ENCODE measurements at regions not wholly inside any gene's neighbourhood (a gene's known extent, or its start where the extent isn't known, plus 50 kb on each side); places are given as distances from the start of the nearest gene placed in this dataset.

DNA sequence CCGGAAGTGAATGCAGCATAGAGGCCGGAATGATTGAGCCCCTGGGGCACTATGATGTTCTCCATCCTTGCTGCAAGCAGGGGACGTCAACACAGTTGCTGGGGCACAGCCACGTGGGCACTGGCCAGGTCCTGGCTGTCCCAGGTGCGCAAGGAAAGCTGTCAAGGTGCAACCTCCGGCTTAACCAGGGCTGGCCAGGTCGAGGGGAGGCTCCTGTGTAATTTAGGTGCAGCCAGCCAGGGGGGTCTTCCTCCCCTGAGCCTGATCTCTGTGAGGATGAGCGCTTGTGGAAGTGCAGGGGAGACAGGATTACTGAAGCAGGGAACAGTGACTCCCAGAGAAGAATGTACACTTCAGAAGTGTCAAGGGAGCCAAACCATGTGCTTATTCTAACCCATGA, 852.8 kb upstream of the TMEM132C start:
- DNase-seq (ENCODE audit: low read depth) = no peak

GRCh38 chr12:127414636-127415035, 852.3 kb upstream of the TMEM132C start:
- no peak for DNase-seq (ENCODE audit: low read depth)

DNA sequence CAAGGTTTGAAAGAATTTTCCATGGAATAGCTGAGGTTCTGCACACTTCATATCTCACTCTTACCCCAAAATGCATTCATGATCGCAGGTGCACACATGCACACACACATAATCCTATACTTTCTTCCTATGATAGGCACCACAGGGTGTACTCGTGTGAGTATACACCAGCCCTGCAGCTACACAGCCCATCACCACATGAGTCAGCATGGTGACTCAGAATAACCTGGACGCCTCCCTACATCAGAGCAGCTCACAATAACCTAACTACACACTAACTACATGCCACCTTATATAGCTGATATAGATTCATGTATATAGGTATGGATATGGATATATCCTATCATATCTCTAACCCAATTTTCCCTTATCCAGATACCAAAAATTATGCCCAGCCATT, 850.2 kb upstream of the TMEM132C start:
- DNase-seq (ENCODE audit: low read depth) = no peak

- DNase-seq (ENCODE audit: low read depth) = no peak
Measured at GRCh38 chr12:127419111-127419510, 847.9 kb upstream of the TMEM132C start.

DNA sequence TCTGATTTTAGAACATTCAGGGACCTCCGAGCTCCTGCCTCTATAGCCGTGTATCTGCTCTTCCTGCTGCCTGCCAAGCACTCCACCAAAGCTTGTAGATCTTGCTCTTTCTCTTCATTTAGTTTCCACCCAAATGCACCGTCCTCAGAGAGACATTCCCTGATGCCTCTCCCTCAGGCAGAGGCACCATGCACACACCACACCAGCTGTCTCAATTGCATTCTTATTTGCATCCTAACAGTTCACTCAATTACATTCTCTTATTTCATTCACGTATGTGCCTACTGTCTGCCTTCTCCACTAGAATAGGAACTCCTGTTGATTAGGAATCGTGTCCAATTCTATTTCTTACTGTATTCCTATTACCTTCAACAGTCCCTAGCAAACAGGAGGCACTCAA, 845.4 kb upstream of the TMEM132C start:
- DNase-seq (ENCODE audit: low read depth) = no peak

DNA sequence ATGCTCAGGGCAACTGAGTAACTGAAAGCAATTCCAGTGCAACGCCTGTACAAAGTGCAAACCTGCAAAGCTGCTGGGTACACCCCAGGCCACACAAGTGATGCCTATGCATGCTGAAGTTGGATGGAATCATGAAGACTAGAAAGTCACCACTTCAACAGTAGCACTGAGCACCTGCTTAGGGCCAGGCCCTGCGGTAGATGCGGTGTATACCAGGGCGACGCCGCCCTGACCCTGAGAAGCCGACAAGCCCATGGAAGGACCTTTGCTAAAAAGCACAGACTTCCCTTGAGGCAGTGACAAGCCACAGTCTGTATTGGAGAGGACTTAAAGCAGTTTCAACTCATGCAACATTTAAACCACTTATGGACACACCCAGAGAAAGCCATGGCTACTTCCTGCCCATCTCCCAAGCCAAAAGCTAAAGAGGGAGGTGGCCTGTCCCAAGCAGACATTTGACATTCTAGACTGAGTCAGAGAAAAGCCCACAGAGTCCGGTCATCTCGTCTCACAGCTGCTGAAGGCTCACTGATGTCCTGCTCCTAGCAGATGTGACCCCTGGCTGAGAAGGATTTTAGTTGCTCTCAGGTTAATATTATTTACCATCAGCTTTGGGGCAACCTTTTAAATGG, 843.9 kb upstream of the TMEM132C start:
- no peak for DNase-seq (ENCODE audit: low read depth)

GRCh38 chr12:127425474-127425873, 841.5 kb upstream of the TMEM132C start:
- no peak for DNase-seq (ENCODE audit: low read depth)

GRCh38 chr12:127428420-127428819, 838.5 kb upstream of the TMEM132C start:
- DNase-seq (ENCODE audit: low read depth) = no peak

DNA sequence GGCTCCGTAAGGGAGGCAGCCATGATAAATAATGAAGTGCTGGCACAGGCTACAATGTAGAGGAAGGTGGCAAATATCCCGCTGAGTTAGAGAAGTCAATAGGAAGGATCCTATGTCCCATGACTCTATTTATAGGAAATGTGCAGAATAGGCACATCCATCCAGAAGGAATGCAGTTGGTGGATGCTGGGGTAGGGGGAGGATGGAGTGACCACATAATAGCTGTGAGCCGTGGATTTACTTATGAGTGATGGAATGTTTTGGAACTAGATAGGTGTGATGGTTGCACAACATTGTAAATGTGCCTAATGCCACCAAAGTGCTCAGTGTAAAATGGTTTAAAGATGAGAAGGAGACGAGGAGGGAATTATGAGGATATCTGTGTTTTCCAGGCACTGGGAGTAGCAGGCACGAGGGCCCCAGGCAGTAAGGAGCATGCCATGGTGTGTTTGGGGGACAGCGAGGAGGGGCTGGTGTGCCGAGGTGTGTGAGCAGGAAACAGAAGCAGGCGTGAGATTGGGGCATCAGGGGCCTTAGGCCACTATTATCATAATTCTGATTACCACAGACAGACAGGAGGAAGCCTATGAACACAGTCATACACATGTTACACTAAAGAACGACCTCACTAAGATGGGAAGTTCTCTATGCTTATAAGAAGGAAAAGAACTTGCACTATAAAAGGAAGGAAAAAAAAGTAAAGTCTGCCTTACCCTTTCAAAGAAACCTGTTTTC, 837.3 kb upstream of the TMEM132C start:
- DNase-seq (ENCODE audit: low read depth) = no peak

DNA sequence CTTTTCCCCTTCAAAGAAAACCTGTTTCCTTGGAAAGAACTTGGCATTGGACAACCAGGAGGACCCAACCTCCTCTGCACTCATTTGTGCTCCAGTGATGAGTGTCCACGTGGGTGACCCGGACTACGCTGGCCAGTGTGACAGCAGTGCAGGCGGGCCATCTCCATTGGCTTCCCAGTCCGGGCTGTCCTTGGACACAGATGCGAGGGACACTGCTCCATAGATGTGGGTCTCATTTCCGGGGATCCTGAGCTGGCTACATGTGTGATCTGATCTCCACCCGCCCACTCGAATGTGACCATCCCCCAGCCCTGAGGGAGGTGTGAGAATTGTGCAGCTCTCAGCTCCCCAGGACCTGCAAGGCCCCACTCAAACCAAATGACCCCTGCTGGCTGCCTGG, 836.6 kb upstream of the TMEM132C start:
- no peak for DNase-seq (ENCODE audit: low read depth)

- DNase-seq (ENCODE audit: low read depth) = no peak
Measured at GRCh38 chr12:127431177-127431576, 835.8 kb upstream of the TMEM132C start.

DNA sequence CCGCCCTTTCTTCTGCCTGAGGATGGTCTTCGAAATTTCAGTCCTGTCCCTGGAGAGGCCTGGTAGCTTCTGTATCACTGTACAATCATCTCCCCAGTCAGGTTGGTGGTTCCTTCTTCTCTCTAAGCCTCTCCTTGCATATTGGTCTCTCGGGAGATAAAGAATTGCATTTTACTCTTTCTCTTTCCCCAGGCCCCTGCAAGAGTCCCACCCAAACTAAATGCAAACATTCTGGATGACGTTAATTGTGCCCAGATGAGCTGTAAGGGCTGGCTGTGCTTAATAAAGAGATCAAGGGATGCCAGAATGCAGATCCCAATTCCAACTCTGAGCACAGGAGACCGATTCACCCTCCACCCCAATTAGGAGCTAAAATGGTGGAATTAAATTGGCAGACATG, 835.4 kb upstream of the TMEM132C start:
- no peak for DNase-seq (ENCODE audit: low read depth)

- DNase-seq (ENCODE audit: low read depth) = no peak
Measured at GRCh38 chr12:127435439-127435838, 831.5 kb upstream of the TMEM132C start.

- no peak for DNase-seq (ENCODE audit: low read depth)
Measured at GRCh38 chr12:127438512-127439244, 828.3 kb upstream of the TMEM132C start.

GRCh38 chr12:127445581-127446139, 821.3 kb upstream of the TMEM132C start:
- DNase-seq (ENCODE audit: low read depth) = no peak

- no peak for DNase-seq (ENCODE audit: low read depth)
Measured at GRCh38 chr12:127448906-127449305, 818.1 kb upstream of the TMEM132C start.

DNA sequence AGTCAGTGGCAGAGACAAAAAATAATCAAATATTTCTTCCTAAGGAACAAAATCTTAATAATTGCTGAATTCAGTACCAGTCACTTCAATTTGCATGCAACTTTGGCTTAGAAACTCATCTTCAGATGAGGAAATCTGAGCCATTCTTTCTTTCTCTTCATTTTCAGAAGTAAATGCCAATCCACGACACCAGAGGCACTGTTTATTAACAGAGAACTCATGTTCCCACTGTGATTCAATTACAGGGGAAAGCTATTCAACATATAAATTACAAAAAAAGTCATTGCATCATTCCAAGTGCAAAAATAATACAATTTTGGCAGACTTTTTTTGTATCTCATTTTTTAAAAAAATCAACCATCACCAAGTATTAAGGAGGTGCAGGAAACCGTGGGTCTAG, 816.1 kb upstream of the TMEM132C start:
- no peak for DNase-seq (ENCODE audit: low read depth)

GRCh38 chr12:127455347-127456265, 811.4 kb upstream of the TMEM132C start:
- DNase-seq (ENCODE audit: low read depth) = no peak

DNA sequence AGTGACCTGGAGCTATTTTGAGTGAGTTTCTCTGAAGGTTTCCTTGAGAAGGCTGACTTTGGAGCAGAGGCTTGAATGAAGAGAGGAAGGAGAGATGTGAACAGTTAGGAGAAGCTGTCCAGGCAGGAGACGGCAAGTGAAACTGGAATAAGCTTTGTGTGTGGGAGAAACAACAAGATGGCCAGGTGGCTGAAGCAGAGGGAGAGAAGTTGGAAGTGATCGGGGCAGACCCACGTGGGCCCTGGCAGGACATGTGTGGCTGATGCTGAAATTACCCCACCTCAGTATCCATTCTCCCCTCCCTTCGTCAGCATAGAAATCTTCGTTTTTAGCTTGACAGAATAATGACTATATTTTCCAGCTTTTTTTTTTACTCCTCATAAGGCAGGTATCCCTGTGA, 809.2 kb upstream of the TMEM132C start:
- DNase-seq (ENCODE audit: low read depth) = no peak

DNA sequence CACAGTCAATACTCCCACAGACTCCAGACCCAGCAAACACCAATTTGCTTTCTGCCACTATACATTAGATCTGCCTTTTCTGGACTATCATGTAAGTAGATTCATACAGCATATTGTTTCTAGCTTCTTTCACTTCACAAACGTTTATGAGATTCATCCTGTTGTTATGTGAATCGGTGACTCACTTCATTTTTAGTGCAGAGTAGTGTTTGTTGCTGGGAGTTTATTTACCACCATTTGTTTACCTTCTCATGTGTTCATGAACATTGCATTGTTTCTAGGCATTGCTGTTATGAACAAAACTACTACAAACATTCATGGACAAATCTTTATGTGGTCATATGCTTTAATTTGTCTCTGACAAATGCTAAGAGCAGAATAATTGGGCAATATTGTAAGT, 807.8 kb upstream of the TMEM132C start:
- no peak for DNase-seq (ENCODE audit: low read depth)

GRCh38 chr12:127459687-127460086, 807.3 kb upstream of the TMEM132C start:
- no peak for DNase-seq (ENCODE audit: low read depth)

GRCh38 chr12:127463237-127463636, 803.7 kb upstream of the TMEM132C start:
- DNase-seq (ENCODE audit: low read depth) = no peak
